Astrocyte of the spinal cord (primary cell): ENCODE measurements at regions not wholly inside any gene's neighbourhood (a gene's known extent, or its start where the extent isn't known, plus 50 kb on each side); places are given as distances from the start of the nearest gene placed in this dataset.
"Not testable (repeated sequence)": the region's sequence is repeated elsewhere in the genome, so short reads cannot be mapped to it uniquely, and the experiment has no call there.

Experiments
- DNase-seq: peaks from one replicate; pipeline ENCODE4 v3.0.0; 2011; ENCODE audit warnings: low read depth, low spot score
- H3K4me3 ChIP-seq: 2 replicates; pipeline ENCODE4 v1.5.1; 2011; ENCODE audit warnings: low read depth, mild to moderate bottlenecking, low read length, moderate library complexity
- in situ Hi-C: cut with HindIII; loops from 2 replicates; pipeline ENCODE4 v1.10.0; 2017; ENCODE audit warnings: low sequenced_read_pairs
- TF ChIP-seq, protein P1 (sequence below): IDR thresholded peaks from 2 replicates; pipeline ENCODE4 v1.5.1; 2012; ENCODE audit warnings: low read depth, mild to moderate bottlenecking, low read length, inconsistent platforms

DNA sequence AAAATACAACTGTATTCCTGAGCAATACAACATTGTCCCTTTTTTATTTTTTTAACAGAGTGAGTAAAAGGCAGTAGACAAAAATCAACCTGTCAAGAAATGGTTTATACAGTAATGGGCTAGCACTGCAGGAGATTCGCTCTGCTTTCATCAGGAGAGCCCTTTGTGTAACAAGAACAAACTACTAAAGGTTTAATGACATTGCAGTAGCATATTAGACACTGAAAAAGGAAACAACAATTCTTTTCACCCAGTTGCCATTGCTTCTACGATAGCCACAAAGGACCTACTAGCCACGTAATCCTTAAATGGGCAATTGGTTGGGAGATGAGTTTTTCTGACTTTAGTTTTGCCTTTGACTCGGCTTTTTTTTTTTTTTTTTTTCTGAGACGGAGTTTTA is 319.8 kb upstream of the TRPM3 start:
- TF ChIP-seq, protein P1, sequence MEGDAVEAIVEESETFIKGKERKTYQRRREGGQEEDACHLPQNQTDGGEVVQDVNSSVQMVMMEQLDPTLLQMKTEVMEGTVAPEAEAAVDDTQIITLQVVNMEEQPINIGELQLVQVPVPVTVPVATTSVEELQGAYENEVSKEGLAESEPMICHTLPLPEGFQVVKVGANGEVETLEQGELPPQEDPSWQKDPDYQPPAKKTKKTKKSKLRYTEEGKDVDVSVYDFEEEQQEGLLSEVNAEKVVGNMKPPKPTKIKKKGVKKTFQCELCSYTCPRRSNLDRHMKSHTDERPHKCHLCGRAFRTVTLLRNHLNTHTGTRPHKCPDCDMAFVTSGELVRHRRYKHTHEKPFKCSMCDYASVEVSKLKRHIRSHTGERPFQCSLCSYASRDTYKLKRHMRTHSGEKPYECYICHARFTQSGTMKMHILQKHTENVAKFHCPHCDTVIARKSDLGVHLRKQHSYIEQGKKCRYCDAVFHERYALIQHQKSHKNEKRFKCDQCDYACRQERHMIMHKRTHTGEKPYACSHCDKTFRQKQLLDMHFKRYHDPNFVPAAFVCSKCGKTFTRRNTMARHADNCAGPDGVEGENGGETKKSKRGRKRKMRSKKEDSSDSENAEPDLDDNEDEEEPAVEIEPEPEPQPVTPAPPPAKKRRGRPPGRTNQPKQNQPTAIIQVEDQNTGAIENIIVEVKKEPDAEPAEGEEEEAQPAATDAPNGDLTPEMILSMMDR = no peak
- no peak for DNase-seq
- in situ Hi-C loops = no loop called here
- no peak overlapping the region for H3K4me3 ChIP-seq

DNA sequence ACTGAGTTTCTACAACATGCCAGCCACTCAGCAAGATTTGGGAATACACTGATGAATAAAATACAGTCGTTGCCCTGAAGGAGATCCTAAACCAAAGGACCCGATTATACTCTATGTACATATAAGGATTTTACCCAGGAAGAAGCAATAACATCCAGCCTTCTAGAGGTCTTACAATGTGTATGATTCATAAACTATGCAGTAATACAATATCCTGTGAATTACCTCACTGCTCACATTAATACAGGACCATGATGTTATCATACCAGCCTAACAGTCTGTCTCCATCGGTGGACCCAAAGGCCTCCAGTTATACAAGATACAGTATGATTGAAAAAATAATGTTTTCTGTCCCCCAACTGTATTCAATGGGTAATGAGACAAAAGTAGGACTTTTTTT is 310.5 kb upstream of the TRPM3 start:
- DNase-seq = no peak
- no peak overlapping the region for H3K4me3 ChIP-seq
- in situ Hi-C loops = no loop called here
- TF ChIP-seq, protein P1 = no peak

DNA sequence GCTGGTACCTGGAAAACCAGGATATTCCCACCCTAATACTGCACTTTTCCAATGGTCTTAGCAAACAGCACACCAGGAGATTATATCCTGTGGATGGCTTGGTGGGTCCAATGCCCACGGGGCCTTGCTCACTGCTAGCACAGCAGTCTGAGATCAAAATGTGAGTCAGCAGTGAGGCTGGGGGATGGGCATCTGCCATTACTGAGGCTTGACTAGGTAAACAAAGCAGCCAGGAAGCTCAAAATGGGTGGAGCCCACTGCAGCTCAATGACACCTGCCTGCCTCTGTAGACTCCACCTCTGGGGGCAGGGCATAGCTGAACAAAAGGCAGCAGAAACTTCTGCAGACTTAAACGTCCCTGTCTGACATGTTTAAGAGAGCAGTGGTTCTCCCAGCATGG is 285.9 kb upstream of the TRPM3 start:
- DNase-seq, H3K4me3 ChIP-seq, in situ Hi-C loops: not testable (repeated sequence)

DNA sequence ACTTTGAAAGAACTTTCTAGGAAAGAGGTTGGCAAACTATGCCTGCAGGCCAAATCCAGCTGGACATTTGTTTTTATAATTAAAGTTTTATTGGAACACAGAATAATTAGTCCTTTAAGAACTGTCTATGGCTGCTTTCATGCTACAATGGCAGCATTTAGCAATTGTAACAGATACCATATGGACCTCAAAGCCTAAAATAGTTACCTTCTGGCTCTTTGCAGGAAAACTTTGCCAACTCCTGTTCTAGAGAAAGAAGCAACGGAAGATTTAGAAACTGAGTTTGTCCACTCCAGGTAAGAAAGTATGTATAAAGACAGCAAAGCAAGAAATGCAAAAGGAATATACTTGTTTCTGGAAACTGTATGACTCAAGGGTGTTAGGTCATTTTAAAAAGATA is 281.7 kb upstream of the TRPM3 start:
- DNase-seq = no peak
- TF ChIP-seq, protein P1 = no peak
- in situ Hi-C loops = no loop called here
- H3K4me3 ChIP-seq = no peak overlapping the region

DNA sequence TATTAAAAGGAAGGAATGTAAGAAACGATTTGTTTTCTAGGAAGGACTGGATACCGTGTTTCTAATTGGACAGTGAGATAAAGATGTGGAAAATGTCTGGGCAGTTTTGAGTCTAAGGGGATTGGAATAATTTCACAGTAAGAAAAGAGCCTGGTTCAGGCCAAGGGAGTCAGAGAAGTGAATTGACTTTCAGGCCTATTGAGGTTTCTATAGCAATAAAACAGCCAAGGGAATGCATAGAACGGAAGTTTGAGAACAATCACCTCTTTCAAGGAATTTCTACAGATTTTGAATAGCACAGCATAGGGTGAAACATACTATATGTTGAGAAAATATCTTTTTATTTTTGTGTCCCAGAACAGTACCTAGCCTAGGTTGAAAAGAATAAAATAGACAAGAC is 271.6 kb upstream of the TRPM3 start:
- no peak overlapping the region for H3K4me3 ChIP-seq
- TF ChIP-seq, protein P1 = no peak
- in situ Hi-C loops = no loop called here
- DNase-seq = no peak

DNA sequence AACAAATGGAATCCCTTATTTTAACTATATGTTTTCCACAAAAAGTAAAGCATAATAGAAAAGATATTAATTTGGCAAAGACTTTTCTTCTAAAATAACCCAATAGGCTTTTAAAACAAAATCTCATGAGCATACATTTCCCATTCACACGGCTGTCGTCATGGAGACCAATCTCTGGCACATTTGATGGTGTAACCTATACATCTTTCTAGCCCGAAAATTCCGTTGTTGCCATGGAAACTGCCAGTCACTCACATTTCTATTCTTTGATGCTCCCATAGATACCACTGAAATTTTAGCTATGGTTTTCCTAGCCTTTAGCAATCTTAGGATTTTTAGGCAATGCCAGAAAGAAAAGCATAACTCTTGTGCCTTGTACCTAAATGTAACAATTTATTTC is 262.9 kb upstream of the TRPM3 start:
- in situ Hi-C loops = no loop called here
- no peak overlapping the region for H3K4me3 ChIP-seq
- TF ChIP-seq, protein P1 = no peak
- DNase-seq = no peak

DNA sequence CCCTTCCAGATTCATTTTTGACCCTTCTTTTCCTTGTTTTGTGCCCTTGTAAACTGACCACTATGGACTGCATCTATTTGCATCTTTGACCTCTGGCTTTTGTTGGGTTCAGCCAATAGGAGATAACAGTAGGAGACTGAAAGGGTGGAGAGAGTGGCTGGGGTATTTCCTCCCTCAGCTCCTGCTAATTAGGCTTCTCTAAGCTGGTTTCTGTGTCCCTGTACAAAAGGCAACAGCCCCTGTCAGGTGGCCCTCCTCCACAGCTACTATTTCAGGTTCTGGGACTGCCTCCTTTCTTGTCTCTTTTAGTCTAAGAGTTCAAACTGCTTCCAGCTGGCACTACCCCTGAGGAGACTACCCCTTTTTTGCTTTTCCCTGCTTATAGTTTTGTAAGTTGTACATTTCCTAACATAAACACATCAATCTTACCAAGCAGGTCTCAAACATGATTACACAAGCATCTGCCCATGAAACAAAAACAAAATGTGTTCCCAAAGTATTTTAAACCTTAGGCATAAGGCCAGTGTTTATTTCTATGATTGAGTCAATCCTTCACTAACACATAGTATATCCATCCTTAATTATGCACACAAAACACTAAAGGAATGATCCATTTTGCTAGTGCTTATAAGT is 262.0 kb upstream of the TRPM3 start:
- TF ChIP-seq, protein P1 = no peak
- in situ Hi-C loops = no loop called here
- no peak for DNase-seq

More for the DNA sequence above, 262.0 kb upstream of the TRPM3 start:
- H3K4me3 ChIP-seq = no peak overlapping the region
